ENCODE measurements at regions not wholly inside any gene's neighbourhood (a gene's known extent, or its start where the extent isn't known, plus 50 kb on each side); places are given as distances from the start of the nearest gene placed in this dataset.

- DNase-seq: no peak
These were observed 530.4 kb upstream of the MARCKS start for GRCh38 chr6:113326781-113327180.

- DNase-seq: no peak
These were observed 528.2 kb upstream of the MARCKS start for GRCh38 chr6:113328886-113329381.

GRCh38 chr6:113329942-113330635 is 527.1 kb upstream of the MARCKS start:
- DNase-seq: no peak

- DNase-seq: no peak
These were observed 526.6 kb upstream of the MARCKS start for GRCh38 chr6:113330636-113330946.

- no peak for DNase-seq
These were observed 526.1 kb upstream of the MARCKS start for GRCh38 chr6:113331021-113331420.

- no peak for DNase-seq
These were observed 518.5 kb upstream of the MARCKS start for GRCh38 chr6:113338644-113339043.

GRCh38 chr6:113339209-113339608 is 517.9 kb upstream of the MARCKS start:
- no peak for DNase-seq

GRCh38 chr6:113340371-113340770 is 516.8 kb upstream of the MARCKS start:
- DNase-seq: no peak

- no peak for DNase-seq
These were observed 513.2 kb upstream of the MARCKS start for GRCh38 chr6:113343940-113344339.

- DNase-seq: no peak
These were observed 512.2 kb upstream of the MARCKS start for GRCh38 chr6:113344969-113345368.

GRCh38 chr6:113347436-113347835 is 509.7 kb upstream of the MARCKS start:
- DNase-seq: no peak

GRCh38 chr6:113350461-113350860 is 506.7 kb upstream of the MARCKS start:
- no peak for DNase-seq

GRCh38 chr6:113351173-113351834 is 505.8 kb upstream of the MARCKS start:
- DNase-seq: no peak

GRCh38 chr6:113352029-113352801 is 504.9 kb upstream of the MARCKS start:
- no peak for DNase-seq

GRCh38 chr6:113352831-113353230 is 504.3 kb upstream of the MARCKS start:
- DNase-seq: no peak

- DNase-seq: no peak
These were observed 503.8 kb upstream of the MARCKS start for GRCh38 chr6:113353392-113353791.

GRCh38 chr6:113354204-113354895 is 502.8 kb upstream of the MARCKS start:
- no peak for DNase-seq

GRCh38 chr6:113356139-113356538 is 501.0 kb upstream of the MARCKS start:
- no peak for DNase-seq

- DNase-seq: no peak
These were observed 500.1 kb upstream of the MARCKS start for GRCh38 chr6:113357041-113357440.

- no peak for DNase-seq
These were observed 499.0 kb upstream of the MARCKS start for GRCh38 chr6:113358063-113358583.

- DNase-seq: no peak
These were observed 497.7 kb upstream of the MARCKS start for GRCh38 chr6:113359155-113360140.
